Heart left ventricle (tissue), 13 donors: ENCODE measurements at regions not wholly inside any gene's neighbourhood (a gene's known extent, or its start where the extent isn't known, plus 50 kb on each side); places are given as distances from the start of the nearest gene placed in this dataset.

ENCODE experiments used
- POLR2A ChIP-seq, 2 donors: fragments of 450-650 bp; IDR thresholded peaks; one replicate each; pipeline ENCODE4 v1.6.1; 2017; ENCODE audit warnings: antibody characterized with exemption in 2 of 2, mild to moderate bottlenecking in 2 of 2, moderate library complexity in 2 of 2
- TF ChIP-seq, protein P1 (sequence below), 12 donors: fragments of 200-600 bp; sonication (generic) in 4 of 12; IDR thresholded peaks; one replicate each; pipeline versions ENCODE4 v1.5.0 to v1.8.0; 2018 to 2022; ENCODE audit warnings: antibody characterized with exemption in 12 of 12, mild to moderate bottlenecking in 5 of 12
- donor health status: ischemic (EF 13 %, LVEDD 7.1; RV severe dilation, severe dysfunction).
- donor health status: DM: no; HTN: yes; CAD: no.
- donor health status: DM: no; HTN: no; CAD: no.
- donor health status: ischemic (EF 25% LVEDD 6.9; RV normal size, moderate dysfunction).
- donor health status: ischemic (EF 25% LVEDD 5.7; RV mildly dilated, moderate dysfunction).
- donor health status: ischemic (EF 35%, LVEDD 5.7; RV mildly dilated, moderate dysfunction).
- donor health status: nonischemic (EF 11% LVEDD 7.7; RV severe dilation, severe dysfunction).
- donor health status: DM: yes; HTN: yes; CAD: no.
- donor health status: PGD.
- donor health status: ischemic (EF 29% LVEDD 5.4; RV normal size, mild dysfunction).
- donor health status: nonischemic (EF 23%, LVEDD 6.1; RV moderate dilation, normal function).

DNA sequence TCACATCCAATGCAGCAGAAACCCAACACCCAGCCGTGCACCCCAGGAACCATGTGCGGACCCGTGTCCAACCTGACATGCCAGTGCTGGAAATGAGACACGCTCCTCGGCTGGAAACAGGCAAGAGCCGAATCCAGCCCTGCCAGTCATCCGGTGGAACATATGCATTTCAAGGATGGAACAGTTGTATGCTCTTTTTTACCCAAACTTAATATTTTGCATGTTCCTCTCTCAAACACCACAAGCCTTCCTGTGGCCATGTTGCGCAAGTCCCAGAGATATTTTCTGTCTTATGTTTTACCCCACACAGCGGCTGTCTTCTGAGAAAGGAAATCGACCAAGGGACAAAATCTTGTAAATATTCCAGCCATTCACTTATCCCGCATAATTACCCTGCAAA, 196.9 kb downstream of the BCL11B start:
- TF ChIP-seq, protein P1, sequence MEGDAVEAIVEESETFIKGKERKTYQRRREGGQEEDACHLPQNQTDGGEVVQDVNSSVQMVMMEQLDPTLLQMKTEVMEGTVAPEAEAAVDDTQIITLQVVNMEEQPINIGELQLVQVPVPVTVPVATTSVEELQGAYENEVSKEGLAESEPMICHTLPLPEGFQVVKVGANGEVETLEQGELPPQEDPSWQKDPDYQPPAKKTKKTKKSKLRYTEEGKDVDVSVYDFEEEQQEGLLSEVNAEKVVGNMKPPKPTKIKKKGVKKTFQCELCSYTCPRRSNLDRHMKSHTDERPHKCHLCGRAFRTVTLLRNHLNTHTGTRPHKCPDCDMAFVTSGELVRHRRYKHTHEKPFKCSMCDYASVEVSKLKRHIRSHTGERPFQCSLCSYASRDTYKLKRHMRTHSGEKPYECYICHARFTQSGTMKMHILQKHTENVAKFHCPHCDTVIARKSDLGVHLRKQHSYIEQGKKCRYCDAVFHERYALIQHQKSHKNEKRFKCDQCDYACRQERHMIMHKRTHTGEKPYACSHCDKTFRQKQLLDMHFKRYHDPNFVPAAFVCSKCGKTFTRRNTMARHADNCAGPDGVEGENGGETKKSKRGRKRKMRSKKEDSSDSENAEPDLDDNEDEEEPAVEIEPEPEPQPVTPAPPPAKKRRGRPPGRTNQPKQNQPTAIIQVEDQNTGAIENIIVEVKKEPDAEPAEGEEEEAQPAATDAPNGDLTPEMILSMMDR (IDR thresholded peaks at IDR 0.05) = no peak
- TF ChIP-seq POLR2A (IDR thresholded peaks at IDR 0.05) = no peak
